Mesendoderm (in vitro differentiated cells): ENCODE measurements at regions not wholly inside any gene's neighbourhood (a gene's known extent, or its start where the extent isn't known, plus 50 kb on each side); places are given as distances from the start of the nearest gene placed in this dataset.
"Not testable (repeated sequence)": the region's sequence is repeated elsewhere in the genome, so short reads cannot be mapped to it uniquely, and the experiment has no call there.

Experiments
- DNase-seq: peaks from one replicate; pipeline ENCODE4 v3.0.0; 2013
- H2AK5ac ChIP-seq: 2 replicates; pipeline ENCODE4 v1.6.1; 2013; ENCODE audit warnings: low read length, inconsistent platforms
- H2BK120ac ChIP-seq: 2 replicates; pipeline ENCODE4 v1.6.1; 2013; ENCODE audit warnings: low read depth, mild to moderate bottlenecking, low read length, moderate library complexity, mixed read lengths
- H2BK15ac ChIP-seq: replicated peaks from 2 replicates; pipeline ENCODE4 v1.6.1; 2013; ENCODE audit warnings: low read depth, mild to moderate bottlenecking, moderate library complexity
- H2BK5ac ChIP-seq: 2 replicates; pipeline ENCODE4 v1.6.1; 2013; ENCODE audit warnings: low read length, inconsistent platforms
- H3K18ac ChIP-seq: 2 replicates; pipeline ENCODE4 v1.6.1; 2013; ENCODE audit warnings: mild to moderate bottlenecking, low read length, mixed read lengths
- H3K23ac ChIP-seq: one replicate; pipeline ENCODE4 v1.6.1; 2013; ENCODE audit warnings: low read length
- H3K27ac ChIP-seq: 2 replicates; pipeline ENCODE4 v1.5.1; 2013; ENCODE audit warnings: low read depth, mild to moderate bottlenecking, inconsistent platforms, low read length, moderate library complexity
- H3K27me3 ChIP-seq: 2 replicates; pipeline ENCODE4 v1.6.1; 2013; ENCODE audit warnings: low read length, control low read depth, mild to moderate bottlenecking, inconsistent platforms; ENCODE audit not compliant: insufficient read depth, poor library complexity
- H3K36me3 ChIP-seq: 2 replicates; pipeline ENCODE4 v1.6.1; 2013; ENCODE audit warnings: low read length, inconsistent platforms; ENCODE audit not compliant: control insufficient read depth, insufficient read depth
- H3K4ac ChIP-seq: one replicate; pipeline ENCODE4 v1.6.1; 2013; ENCODE audit warnings: low read depth, mild to moderate bottlenecking, low read length, moderate library complexity
- H3K4me1 ChIP-seq: 2 replicates; pipeline ENCODE4 v1.6.1; 2013; ENCODE audit warnings: low read depth, low read length, inconsistent platforms; ENCODE audit not compliant: control insufficient read depth
- H3K4me2 ChIP-seq: 2 replicates; pipeline ENCODE4 v1.6.1; 2013; ENCODE audit warnings: low read length
- H3K4me3 ChIP-seq: 2 replicates; pipeline ENCODE4 v1.5.1; 2013; ENCODE audit warnings: mild to moderate bottlenecking, low read length
- H3K56ac ChIP-seq: one replicate; pipeline ENCODE4 v1.6.1; 2013; ENCODE audit warnings: low read length
- H3K79me1 ChIP-seq: 2 replicates; pipeline ENCODE4 v1.6.1; 2013; ENCODE audit warnings: low read length, inconsistent platforms
- H3K79me2 ChIP-seq: 2 replicates; pipeline ENCODE4 v1.6.1; 2013; ENCODE audit warnings: mild to moderate bottlenecking, low read length; ENCODE audit not compliant: control insufficient read depth, insufficient read depth
- H3K9ac ChIP-seq: 2 replicates; pipeline ENCODE4 v1.6.1; 2013; ENCODE audit warnings: low read length, inconsistent platforms
- H4K5ac ChIP-seq: one replicate; pipeline ENCODE4 v1.6.1; 2013; ENCODE audit warnings: low read length
- H4K8ac ChIP-seq: one replicate; pipeline ENCODE4 v1.6.1; 2013; ENCODE audit warnings: low read depth, mild to moderate bottlenecking, control low read depth, low read length, moderate library complexity
- WGBS: extraction: QIAGEN DNeasy Blood & Tissue Kit; methylation state at CpG from one replicate; pipeline ENCODE4 v1.1.7; 2013; ENCODE audit warnings: low lambda C conversion rate, missing lambda C conversion rate; ENCODE audit not compliant: insufficient coverage; ENCODE audit errors: extremely low coverage; 5-methylcytosine and 5-hydroxymethylcytosine counted together

DNA sequence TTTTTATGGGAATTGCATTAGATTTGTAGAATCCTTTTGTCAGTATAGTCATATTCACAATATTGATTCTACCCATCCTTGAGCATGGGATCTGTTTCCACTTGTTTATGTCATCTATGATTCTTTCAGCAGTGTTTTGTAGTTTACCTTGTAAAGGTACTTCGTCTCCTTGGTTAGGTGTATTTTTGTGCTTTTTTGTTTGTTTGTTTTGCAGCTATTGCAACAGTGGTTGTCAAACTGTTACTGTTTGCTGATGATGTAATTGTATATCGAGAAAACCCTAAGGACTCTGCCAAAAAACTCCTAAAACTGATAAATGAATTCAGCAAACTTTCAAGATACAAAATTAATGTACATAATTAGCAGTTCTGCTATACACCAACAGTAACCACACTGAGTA is 127.9 kb upstream of the AR start:
- Histone ChIP-seq H2BK120ac (no peak overlapping the region), H4K8ac (no peak overlapping the region), H3K4me2 (no peak overlapping the region), H3K27me3 (no peaks in the 10 kb centered on the region), H3K27ac (no peak overlapping the region), H3K79me1 (no peaks in the 10 kb centered on the region), H2BK5ac (no peak overlapping the region), H3K4me3 (no peak overlapping the region), H3K18ac (no peak overlapping the region), H2AK5ac (no peak overlapping the region), H2BK15ac (no peak overlapping the region), H3K4me1 (no peaks in the 10 kb centered on the region), H4K5ac (no peak overlapping the region), H3K36me3 (no peaks in the 10 kb centered on the region), H3K9ac (no peak overlapping the region), H3K4ac (no peak overlapping the region), H3K79me2 (no peaks in the 10 kb centered on the region), H3K56ac (no peak overlapping the region), H3K23ac (no peak overlapping the region)
- no peak for DNase-seq
- WGBS, result no CpG with 5 or more reads among the region's 2 CpGs

DNA sequence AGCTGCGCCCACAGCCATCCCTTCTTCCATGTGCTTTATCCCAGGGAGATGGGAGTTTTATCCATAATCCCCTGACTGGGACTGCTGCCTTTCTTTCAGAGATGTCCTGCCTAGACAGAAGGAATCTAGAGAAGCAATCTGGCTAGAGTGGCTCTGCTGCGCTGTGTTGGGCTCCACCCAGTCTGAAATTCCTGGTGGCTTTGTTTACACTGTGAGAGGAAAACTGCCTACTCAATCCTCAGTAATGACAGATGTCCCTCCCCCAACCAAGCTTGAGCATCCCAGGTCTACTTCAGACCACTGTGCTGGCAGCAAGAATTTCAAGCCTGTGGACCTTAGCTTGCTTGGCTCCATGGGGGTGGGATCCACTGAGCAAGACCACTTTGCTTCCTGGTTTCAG is 116.9 kb upstream of the AR start:
- no CpG with 5 or more reads among the region's 2 CpGs for WGBS
- Histone ChIP-seq H3K79me1 (no peaks in the 10 kb centered on the region), H3K4me1 (no peaks in the 10 kb centered on the region), H3K4me2 (no peak overlapping the region), H2BK5ac (no peak overlapping the region), H2BK120ac (no peak overlapping the region), H3K27me3 (no peaks in the 10 kb centered on the region), H2AK5ac (no peak overlapping the region), H4K5ac (no peak overlapping the region), H3K56ac (no peak overlapping the region), H3K36me3 (no peaks in the 10 kb centered on the region), H3K4me3 (no peak overlapping the region), H3K4ac (no peak overlapping the region), H3K27ac (no peak overlapping the region), H3K18ac (no peak overlapping the region), H3K79me2 (no peaks in the 10 kb centered on the region), H2BK15ac (no peak overlapping the region), H3K23ac (no peak overlapping the region), H4K8ac (no peak overlapping the region), H3K9ac (no peak overlapping the region)
- DNase-seq, result peak; percentile 0

GRCh38 chrX:67435536-67435935 is 108.3 kb upstream of the AR start:
- Histone ChIP-seq H3K36me3 (no peaks in the 10 kb centered on the region), H3K27ac (no peak overlapping the region), H2BK15ac (no peak overlapping the region), H3K23ac (no peak overlapping the region), H3K79me2 (no peaks in the 10 kb centered on the region), H3K4ac (no peak overlapping the region), H3K79me1 (no peaks in the 10 kb centered on the region), H4K5ac (no peak overlapping the region), H4K8ac (no peak overlapping the region), H3K18ac (no peak overlapping the region), H2AK5ac (no peak overlapping the region), H3K4me1 (no peaks in the 10 kb centered on the region), H3K27me3 (no peaks in the 10 kb centered on the region), H3K4me2 (no peak overlapping the region), H3K9ac (no peak overlapping the region), H2BK120ac (no peak overlapping the region), H2BK5ac (no peak overlapping the region), H3K4me3 (no peak overlapping the region), H3K56ac (no peak overlapping the region)
- no CpG with 5 or more reads among the region's 1 CpG for WGBS
- DNase-seq, result no peak

DNA sequence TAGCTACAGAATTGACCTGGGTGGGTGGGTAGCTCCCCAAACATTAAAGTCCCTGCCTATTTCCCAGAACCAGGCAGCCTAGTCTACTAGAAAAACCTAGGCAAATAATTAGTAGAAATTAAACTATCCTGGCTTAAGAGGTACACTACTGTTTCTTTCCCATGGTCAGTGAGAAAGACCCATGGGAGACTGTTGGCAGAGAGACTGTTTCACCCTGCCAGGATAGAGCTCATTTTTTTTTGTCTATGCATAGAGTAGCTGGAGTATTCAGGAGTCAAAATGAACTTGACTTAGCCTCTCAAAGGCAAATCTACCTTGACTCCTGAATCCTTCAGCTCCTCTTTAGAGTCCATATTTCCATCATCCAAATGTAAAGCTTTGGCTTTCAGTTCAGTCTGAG is 107.0 kb upstream of the AR start:
- Histone ChIP-seq H3K27me3 (no peaks in the 10 kb centered on the region), H3K4me1 (no peaks in the 10 kb centered on the region), H2BK15ac (no peak overlapping the region), H3K23ac (no peak overlapping the region), H3K79me2 (no peaks in the 10 kb centered on the region), H2BK120ac (no peak overlapping the region), H2AK5ac (no peak overlapping the region), H3K36me3 (no peaks in the 10 kb centered on the region), H2BK5ac (no peak overlapping the region), H3K79me1 (no peaks in the 10 kb centered on the region), H3K4me2 (no peak overlapping the region), H3K4me3 (no peak overlapping the region), H3K4ac (no peak overlapping the region), H3K56ac (no peak overlapping the region), H4K5ac (no peak overlapping the region), H4K8ac (no peak overlapping the region), H3K18ac (no peak overlapping the region), H3K9ac (no peak overlapping the region), H3K27ac (no peak overlapping the region)
- no peak for DNase-seq

GRCh38 chrX:67437821-67438220 is 106.0 kb upstream of the AR start:
- Histone ChIP-seq H3K56ac (no peak overlapping the region), H2AK5ac (no peak overlapping the region), H4K8ac (no peak overlapping the region), H3K79me1 (no peaks in the 10 kb centered on the region), H3K79me2 (no peaks in the 10 kb centered on the region), H3K18ac (no peak overlapping the region), H3K27ac (no peak overlapping the region), H3K4me1 (no peaks in the 10 kb centered on the region), H3K27me3 (no peaks in the 10 kb centered on the region), H2BK120ac (no peak overlapping the region), H2BK5ac (no peak overlapping the region), H2BK15ac (no peak overlapping the region), H3K4me2 (no peak overlapping the region), H3K36me3 (no peaks in the 10 kb centered on the region), H3K4ac (no peak overlapping the region), H3K9ac (no peak overlapping the region), H4K5ac (no peak overlapping the region), H3K4me3 (no peak overlapping the region), H3K23ac (no peak overlapping the region)
- DNase-seq, result no peak
- no CpG with 5 or more reads among the region's 3 CpGs for WGBS

DNA sequence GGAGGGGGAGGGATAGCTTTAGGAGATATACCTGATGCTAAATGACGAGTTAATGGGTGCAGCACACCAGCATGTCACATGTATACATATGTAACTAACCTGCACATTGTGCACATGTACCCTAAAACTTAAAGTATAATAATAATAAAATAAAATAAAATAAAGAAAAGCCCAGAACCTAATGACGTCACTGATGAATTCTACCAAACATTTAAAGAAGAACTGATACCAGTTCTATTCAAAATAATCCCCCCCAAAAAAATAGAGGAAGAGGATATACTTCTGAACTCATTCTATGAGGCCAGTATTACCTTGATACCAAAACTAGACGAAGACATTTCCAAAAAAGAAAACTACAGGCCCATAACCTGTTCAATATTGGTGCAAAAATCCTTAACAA is 68.6 kb upstream of the AR start:
- H3K27ac ChIP-seq, H3K36me3 ChIP-seq: not testable (repeated sequence)
- WGBS, result no CpG with 5 or more reads among the region's 3 CpGs

More for the DNA sequence above, 68.6 kb upstream of the AR start:
- H4K5ac ChIP-seq, H3K4ac ChIP-seq, H3K23ac ChIP-seq, H3K27me3 ChIP-seq, H3K79me2 ChIP-seq, H3K4me3 ChIP-seq, H3K79me1 ChIP-seq, H2BK15ac ChIP-seq, H3K56ac ChIP-seq, H3K4me2 ChIP-seq, H3K18ac ChIP-seq, H2AK5ac ChIP-seq, H2BK5ac ChIP-seq, H4K8ac ChIP-seq, DNase-seq, H3K9ac ChIP-seq, H2BK120ac ChIP-seq, H3K4me1 ChIP-seq: not testable (repeated sequence)
